ENCODE measurements at regions not wholly inside any gene's neighbourhood (a gene's known extent, or its start where the extent isn't known, plus 50 kb on each side); places are given as distances from the start of the nearest gene placed in this dataset.

GRCh38 chr5:97355775-97356174 is 172.7 kb upstream of the RIOK2 start:
- TF ChIP-seq CTCF (IDR thresholded peaks at IDR 0.05) (no peak), TCF7L2 (IDR thresholded peaks at IDR 0.05; ENCODE audit: low read depth, low read length) (no peak), REST (IDR thresholded peaks at IDR 0.05; ENCODE audit: insufficient read depth in 1 of 2, low read depth in 2 of 2, low read length in 1 of 2) (no peak)
